ENCODE measurements at regions not wholly inside any gene's neighbourhood (a gene's known extent, or its start where the extent isn't known, plus 50 kb on each side); places are given as distances from the start of the nearest gene placed in this dataset.

DNA sequence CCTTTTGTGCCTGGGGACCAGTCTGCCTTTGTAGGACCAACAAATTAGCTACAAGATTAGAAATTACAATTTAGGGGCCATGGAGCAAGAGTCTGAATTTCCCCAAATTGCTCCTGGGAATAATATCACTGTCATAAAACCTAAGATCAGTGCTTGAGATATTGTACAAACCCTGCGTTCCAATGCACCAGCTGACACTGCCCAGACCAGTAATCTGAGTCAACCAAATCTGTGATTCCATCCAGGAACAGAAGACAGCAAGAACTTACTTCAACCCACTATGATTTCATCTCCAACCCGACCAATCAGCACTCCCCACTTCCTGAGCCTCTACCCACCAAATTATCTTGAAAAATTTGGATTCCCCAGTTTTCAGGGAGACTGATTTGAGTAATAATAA is 1305.0 kb upstream of the NRXN1 start:
- H3K4me3 ChIP-seq, result no peak overlapping the region
- H3K4me1 ChIP-seq, result no peaks in the 10 kb centered on the region
- no peak overlapping the region for H3K27ac ChIP-seq
- no peaks in the 10 kb centered on the region for H3K36me3 ChIP-seq
- DNase-seq, result no peak
- TF ChIP-seq POLR2A (IDR thresholded peaks at IDR 0.05), result no peak
- TF ChIP-seq, protein P1, sequence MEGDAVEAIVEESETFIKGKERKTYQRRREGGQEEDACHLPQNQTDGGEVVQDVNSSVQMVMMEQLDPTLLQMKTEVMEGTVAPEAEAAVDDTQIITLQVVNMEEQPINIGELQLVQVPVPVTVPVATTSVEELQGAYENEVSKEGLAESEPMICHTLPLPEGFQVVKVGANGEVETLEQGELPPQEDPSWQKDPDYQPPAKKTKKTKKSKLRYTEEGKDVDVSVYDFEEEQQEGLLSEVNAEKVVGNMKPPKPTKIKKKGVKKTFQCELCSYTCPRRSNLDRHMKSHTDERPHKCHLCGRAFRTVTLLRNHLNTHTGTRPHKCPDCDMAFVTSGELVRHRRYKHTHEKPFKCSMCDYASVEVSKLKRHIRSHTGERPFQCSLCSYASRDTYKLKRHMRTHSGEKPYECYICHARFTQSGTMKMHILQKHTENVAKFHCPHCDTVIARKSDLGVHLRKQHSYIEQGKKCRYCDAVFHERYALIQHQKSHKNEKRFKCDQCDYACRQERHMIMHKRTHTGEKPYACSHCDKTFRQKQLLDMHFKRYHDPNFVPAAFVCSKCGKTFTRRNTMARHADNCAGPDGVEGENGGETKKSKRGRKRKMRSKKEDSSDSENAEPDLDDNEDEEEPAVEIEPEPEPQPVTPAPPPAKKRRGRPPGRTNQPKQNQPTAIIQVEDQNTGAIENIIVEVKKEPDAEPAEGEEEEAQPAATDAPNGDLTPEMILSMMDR (IDR thresholded peaks at IDR 0.05), result no peak
- H3K27me3 ChIP-seq, result no peaks in the 10 kb centered on the region
- H3K9me3 ChIP-seq, result no peaks in the 10 kb centered on the region

DNA sequence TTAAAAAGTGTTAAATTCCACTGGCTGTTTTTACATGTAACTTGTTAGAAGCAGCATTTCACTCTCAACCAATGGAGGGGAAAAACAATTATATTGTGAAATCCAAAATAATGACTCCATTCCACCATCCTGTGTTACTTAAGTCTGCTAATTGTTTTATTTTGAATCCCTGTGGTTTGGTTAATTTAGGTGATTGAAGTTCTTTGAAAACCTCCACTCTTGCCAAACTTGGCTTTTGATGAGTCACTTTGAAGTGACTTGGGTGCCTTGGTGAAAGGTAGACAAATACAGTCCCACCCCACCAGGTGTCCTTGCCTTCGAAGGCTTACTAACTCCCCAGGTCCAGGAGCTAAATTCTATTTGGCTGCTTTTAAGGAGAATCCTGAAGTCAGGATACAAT is 1303.8 kb upstream of the NRXN1 start:
- H3K27me3 ChIP-seq, result no peaks in the 10 kb centered on the region

DNA sequence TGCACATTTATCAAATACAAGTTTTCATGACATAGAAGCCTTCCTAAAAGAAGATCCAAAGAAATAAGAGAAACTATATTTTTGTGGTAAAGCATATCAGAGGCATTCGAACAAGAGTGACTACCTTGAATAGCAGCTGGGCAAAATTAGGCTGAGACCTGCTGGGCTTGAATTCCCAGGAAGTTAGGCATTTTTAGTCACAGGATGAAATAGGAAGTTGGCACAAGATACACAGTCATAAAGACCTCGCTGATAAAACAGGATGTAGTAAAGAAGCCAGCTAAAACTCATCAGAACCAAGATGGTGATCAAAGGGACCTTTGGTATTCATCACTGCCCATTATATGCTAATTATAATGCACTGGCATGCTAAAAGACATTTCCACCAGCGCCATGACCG is 1302.3 kb upstream of the NRXN1 start:
- Histone ChIP-seq H3K27me3 (no peaks in the 10 kb centered on the region), H3K36me3 (no peaks in the 10 kb centered on the region), H3K4me3 (no peak overlapping the region), H3K9me3 (no peaks in the 10 kb centered on the region), H3K4me1 (no peaks in the 10 kb centered on the region), H3K27ac (no peak overlapping the region)
- DNase-seq, result no peak
- TF ChIP-seq, protein P1 (IDR thresholded peaks at IDR 0.05), result no peak
- no peak for TF ChIP-seq POLR2A (IDR thresholded peaks at IDR 0.05)

More for the DNA sequence above, 1303.8 kb upstream of the NRXN1 start:
- no peaks in the 10 kb centered on the region for H3K4me1 ChIP-seq
- no peak overlapping the region for H3K4me3 ChIP-seq
- H3K9me3 ChIP-seq, result no peaks in the 10 kb centered on the region
- no peaks in the 10 kb centered on the region for H3K36me3 ChIP-seq
- no peak for DNase-seq
- H3K27ac ChIP-seq, result no peak overlapping the region
- TF ChIP-seq, protein P1 (IDR thresholded peaks at IDR 0.05), result no peak
- TF ChIP-seq POLR2A (IDR thresholded peaks at IDR 0.05), result no peak

DNA sequence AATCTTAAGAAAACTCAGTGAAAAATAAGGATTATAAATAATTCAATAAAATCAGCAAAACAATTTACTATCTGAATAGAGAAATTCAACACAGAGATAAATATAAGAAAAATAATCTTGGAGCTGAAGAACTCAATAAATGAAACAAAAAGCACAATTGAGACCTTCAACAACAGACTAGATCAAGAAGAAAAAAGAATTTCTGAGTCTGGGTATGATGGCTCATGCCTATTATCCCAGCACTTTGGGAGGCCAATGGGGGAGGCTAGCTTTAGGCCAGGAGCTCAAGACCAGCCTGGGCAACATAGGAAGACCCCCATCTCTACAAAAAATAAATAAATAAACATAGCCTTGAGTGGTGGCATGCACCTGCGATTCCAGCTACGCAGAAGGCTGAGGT is 1295.7 kb upstream of the NRXN1 start:
- TF ChIP-seq, protein P1 (IDR thresholded peaks at IDR 0.05), result no peak
- TF ChIP-seq POLR2A (IDR thresholded peaks at IDR 0.05), result no peak
- H3K36me3 ChIP-seq, result no peaks in the 10 kb centered on the region
- H3K27ac ChIP-seq, result no peak overlapping the region
- no peak overlapping the region for H3K4me3 ChIP-seq
- no peaks in the 10 kb centered on the region for H3K4me1 ChIP-seq
- H3K27me3 ChIP-seq, result no peaks in the 10 kb centered on the region
- H3K9me3 ChIP-seq, result peaks cover 0 to 11% (median 0%) of the 10 kb centered on the region in 4 donors
- no peak for DNase-seq

DNA sequence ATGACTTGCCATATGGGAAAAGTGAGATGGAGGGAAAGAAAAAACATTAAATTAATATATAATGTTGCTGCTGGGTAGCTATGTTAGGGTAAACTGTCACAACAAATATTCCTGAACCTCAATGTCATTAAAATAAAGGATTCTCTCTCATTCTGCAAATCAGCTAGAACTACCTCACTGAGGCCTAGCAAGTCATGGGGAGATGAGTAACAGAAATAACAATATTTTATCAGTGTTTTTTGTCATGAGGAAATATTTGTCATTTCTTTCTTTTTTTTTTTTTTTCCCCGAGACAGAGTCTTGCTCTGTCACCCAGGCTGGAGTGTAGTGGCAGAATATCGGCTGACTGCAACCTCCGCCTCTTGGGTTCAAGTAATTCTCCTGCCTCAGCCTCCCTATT is 1282.3 kb upstream of the NRXN1 start:
- Histone ChIP-seq H3K9me3 (no peaks in the 10 kb centered on the region), H3K4me3 (no peak overlapping the region), H3K27me3 (no peaks in the 10 kb centered on the region), H3K27ac (no peak overlapping the region), H3K4me1 (no peaks in the 10 kb centered on the region), H3K36me3 (no peaks in the 10 kb centered on the region)
- TF ChIP-seq POLR2A (IDR thresholded peaks at IDR 0.05), result no peak
- TF ChIP-seq, protein P1 (IDR thresholded peaks at IDR 0.05), result no peak
- no peak for DNase-seq

DNA sequence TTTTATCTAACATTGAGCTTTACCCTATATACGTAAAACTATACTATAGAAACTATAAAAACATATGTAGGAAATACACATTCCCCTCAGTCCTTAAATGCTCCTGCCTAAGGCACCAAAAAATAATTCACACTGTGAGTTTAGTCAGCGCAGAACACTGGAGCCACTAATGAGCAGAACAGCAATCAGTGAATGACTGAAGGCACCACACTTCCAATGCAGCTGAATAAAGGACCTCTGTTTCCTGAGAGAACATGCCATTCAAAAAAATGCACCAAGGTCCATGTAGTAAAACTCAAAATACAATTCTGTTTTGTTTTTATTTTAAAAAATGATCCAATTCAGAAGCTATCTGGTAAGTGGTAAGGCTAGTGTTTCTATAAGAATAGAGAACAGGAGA is 1280.6 kb upstream of the NRXN1 start:
- no peak overlapping the region for H3K27ac ChIP-seq
- no peaks in the 10 kb centered on the region for H3K36me3 ChIP-seq
- TF ChIP-seq, protein P1 (IDR thresholded peaks at IDR 0.05), result no peak
- no peak for TF ChIP-seq POLR2A (IDR thresholded peaks at IDR 0.05)
- no peak overlapping the region for H3K4me3 ChIP-seq
- no peak for DNase-seq
- H3K27me3 ChIP-seq, result no peaks in the 10 kb centered on the region
- H3K4me1 ChIP-seq, result no peaks in the 10 kb centered on the region
- H3K9me3 ChIP-seq, result no peaks in the 10 kb centered on the region

Measured in Peyer's patch (tissue), 4 donors.